CD14-positive monocyte (primary cell): ENCODE measurements at regions not wholly inside any gene's neighbourhood (a gene's known extent, or its start where the extent isn't known, plus 50 kb on each side); places are given as distances from the start of the nearest gene placed in this dataset.

Experiments
- DNase-seq, 3 donors: peaks; one replicate each; pipeline ENCODE4 v3.0.0-alpha.2; 2011 to 2022
- H2AFZ ChIP-seq: 2 replicates; pipeline ENCODE4 v1.6.0; 2012; ENCODE audit warnings: mild to moderate bottlenecking, low read depth, low read length, inconsistent platforms; ENCODE audit not compliant: insufficient read depth, poor library complexity, severe bottlenecking
- H3K27ac ChIP-seq, 2 donors: 1 replicate in 1 of 2; 2 replicates in 1 of 2; pipeline ENCODE4 v1.5.1; 2012 to 2013; ENCODE audit warnings: low read length in 2 of 2, control low read depth in 1 of 2, inconsistent platforms in 1 of 2, low read depth in 1 of 2, mild to moderate bottlenecking in 1 of 2
- H3K27me3 ChIP-seq, 2 donors: one replicate each; pipeline versions ENCODE4 v1.6.0 to v1.6.1; 2011 to 2013; ENCODE audit warnings: low read length in 2 of 2; ENCODE audit not compliant: control insufficient read depth in 2 of 2, insufficient read depth in 2 of 2
- H3K36me3 ChIP-seq, 2 donors: replicated peaks in 1 of 2; 1 replicate in 1 of 2; 2 replicates in 1 of 2; pipeline versions ENCODE4 v1.5.1 to v1.6.1; 2012 to 2013; ENCODE audit warnings: low read length in 2 of 2, control low read depth in 1 of 2, inconsistent platforms in 1 of 2, mild to moderate bottlenecking in 1 of 2; ENCODE audit not compliant: insufficient read depth in 2 of 2, control insufficient read depth in 1 of 2
- H3K4me1 ChIP-seq, 2 donors: 1 replicate in 1 of 2; 2 replicates in 1 of 2; pipeline versions ENCODE4 v1.5.1 to v1.6.1; 2012 to 2013; ENCODE audit warnings: low read length in 2 of 2, control low read depth in 1 of 2, inconsistent platforms in 1 of 2, mild to moderate bottlenecking in 1 of 2, moderate library complexity in 1 of 2; ENCODE audit not compliant: insufficient read depth in 2 of 2, control insufficient read depth in 1 of 2
- H3K4me2 ChIP-seq: replicated peaks from 2 replicates; pipeline ENCODE3; 2012; ENCODE audit warnings: low read length, moderate library complexity, mild to moderate bottlenecking; ENCODE audit not compliant: poor library complexity, severe bottlenecking; ENCODE audit errors: extremely low read depth
- H3K4me3 ChIP-seq, 3 experiments: fragments of 200-600 bp in 1 of 3; sonication (generic) in 1 of 3; replicated peaks in 1 of 3; 1 replicate in 2 of 3; 2 replicates in 1 of 3; pipeline ENCODE4 v1.5.1; 2011 to 2013; ENCODE audit warnings: low read length in 3 of 3, mild to moderate bottlenecking in 3 of 3, control low read depth in 2 of 3, low read depth in 2 of 3, inconsistent platforms in 1 of 3, moderate library complexity in 1 of 3
- H3K79me2 ChIP-seq: 2 replicates; pipeline ENCODE4 v1.6.0; 2012; ENCODE audit warnings: mild to moderate bottlenecking, control low read depth, inconsistent platforms, low read length, moderate library complexity; ENCODE audit not compliant: insufficient read depth
- H3K9ac ChIP-seq: 2 replicates; pipeline ENCODE4 v1.6.0; 2017; ENCODE audit warnings: low read length, mild to moderate bottlenecking; ENCODE audit not compliant: insufficient read depth, poor library complexity, severe bottlenecking
- H3K9me3 ChIP-seq, 2 donors: replicated peaks in 1 of 2; 1 replicate in 1 of 2; 2 replicates in 1 of 2; pipeline versions ENCODE4 v1.5.1 to v1.6.1; 2012 to 2013; ENCODE audit warnings: low read length in 2 of 2, control low read depth in 1 of 2; ENCODE audit not compliant: control insufficient read depth in 1 of 2, insufficient read depth in 1 of 2
- H4K20me1 ChIP-seq: 2 replicates; pipeline ENCODE4 v1.6.0; 2012; ENCODE audit warnings: mild to moderate bottlenecking, low read length, control low read depth, moderate library complexity; ENCODE audit not compliant: insufficient read depth
- H3K27ac Mint-ChIP-seq, 7 donors: one replicate each; pipeline ENCODE4 v1.8.0; 2020; ENCODE audit warnings: mild to moderate bottlenecking in 7 of 7, mixed read lengths in 7 of 7, moderate library complexity in 6 of 7, inconsistent platforms in 2 of 7
- H3K27me3 Mint-ChIP-seq, 3 donors: one replicate each; pipeline ENCODE4 v1.8.0; 2021 to 2022; ENCODE audit warnings: low read depth in 3 of 3, mild to moderate bottlenecking in 3 of 3, mixed read lengths in 3 of 3, moderate library complexity in 3 of 3, inconsistent platforms in 1 of 3
- H3K36me3 Mint-ChIP-seq, 2 donors: one replicate each; pipeline ENCODE4 v1.8.0; 2020; ENCODE audit warnings: mixed read lengths in 2 of 2, inconsistent platforms in 1 of 2, mild to moderate bottlenecking in 1 of 2
- H3K4me1 Mint-ChIP-seq: one replicate; pipeline ENCODE4 v1.8.0; 2020; ENCODE audit warnings: mild to moderate bottlenecking, mixed read lengths
- H3K4me3 Mint-ChIP-seq, 2 donors: one replicate each; pipeline ENCODE4 v1.8.0; 2020; ENCODE audit warnings: mild to moderate bottlenecking in 2 of 2, mixed read lengths in 2 of 2, moderate library complexity in 1 of 2
- H3K9me3 Mint-ChIP-seq, 7 donors: one replicate each; pipeline ENCODE4 v1.8.0; 2020 to 2022; ENCODE audit warnings: mixed read lengths in 7 of 7, mild to moderate bottlenecking in 6 of 7, moderate library complexity in 6 of 7, inconsistent platforms in 2 of 7
- WGBS: methylation state at CpG from one replicate; pipeline ENCODE4 v1.1.5; 2013; ENCODE audit warnings: missing lambda C conversion rate; ENCODE audit not compliant: insufficient coverage; 5-methylcytosine and 5-hydroxymethylcytosine counted together
- intact Hi-C, 2 donors: fragments of 100-400 bp; cut with micrococcal nuclease; formaldehyde crosslinking; loops; one replicate each; pipeline versions ENCODE4 v1.15.0 to v1.15.1; 2023
- TF ChIP-seq, protein P1 (sequence below): fragments of 200-600 bp; IDR thresholded peaks from one replicate; pipeline ENCODE4 v1.8.0; 2022; ENCODE audit warnings: antibody characterized with exemption, mild to moderate bottlenecking

DNA sequence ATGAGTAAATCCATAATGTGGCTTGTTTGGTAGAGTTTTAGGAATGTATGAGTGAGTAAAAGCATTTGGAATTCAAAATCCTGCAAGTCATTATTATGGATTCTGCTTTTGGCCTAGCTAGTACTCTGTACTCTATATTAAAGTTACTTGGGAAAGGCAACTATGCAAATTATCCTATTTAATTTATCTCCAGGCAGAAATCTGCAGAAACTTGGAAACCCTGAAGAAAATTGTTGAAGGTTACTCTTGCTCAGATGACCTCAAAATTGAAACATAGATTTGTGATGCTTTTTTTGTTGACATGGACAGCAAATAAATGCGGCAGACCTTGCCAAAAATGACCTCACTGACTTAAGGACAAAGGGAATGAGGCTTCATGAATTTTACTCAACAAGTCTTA is 477.1 kb upstream of the EYS start:
- WGBS = no CpG with 5 or more reads among the region's 1 CpG
- no peak overlapping the region for H3K27ac Mint-ChIP-seq

GRCh38 chr6:66179361-66179760 is 472.3 kb upstream of the EYS start:
- no peak for DNase-seq

More for the DNA sequence above, 477.1 kb upstream of the EYS start:
- H3K4me3 ChIP-seq = no peak overlapping the region
- Mint-ChIP-seq H3K9me3 (peaks cover 0 to 7% (median 0%) of the 10 kb centered on the region in 7 donors), H3K4me3 (no peak overlapping the region), H3K36me3 (no peaks in the 10 kb centered on the region), H3K4me1 (no peaks in the 10 kb centered on the region), H3K27me3 (no peaks in the 10 kb centered on the region)
- no peaks in the 10 kb centered on the region for H3K27me3 ChIP-seq
- H3K79me2 ChIP-seq = no peaks in the 10 kb centered on the region
- no peak for DNase-seq
- intact Hi-C loops = no loop called here
- peaks cover 0 to 6% of the 10 kb centered on the region in 2 donors for H3K9me3 ChIP-seq
- no peak overlapping the region for H2AFZ ChIP-seq
- H3K9ac ChIP-seq = no peak overlapping the region
- TF ChIP-seq, protein P1, sequence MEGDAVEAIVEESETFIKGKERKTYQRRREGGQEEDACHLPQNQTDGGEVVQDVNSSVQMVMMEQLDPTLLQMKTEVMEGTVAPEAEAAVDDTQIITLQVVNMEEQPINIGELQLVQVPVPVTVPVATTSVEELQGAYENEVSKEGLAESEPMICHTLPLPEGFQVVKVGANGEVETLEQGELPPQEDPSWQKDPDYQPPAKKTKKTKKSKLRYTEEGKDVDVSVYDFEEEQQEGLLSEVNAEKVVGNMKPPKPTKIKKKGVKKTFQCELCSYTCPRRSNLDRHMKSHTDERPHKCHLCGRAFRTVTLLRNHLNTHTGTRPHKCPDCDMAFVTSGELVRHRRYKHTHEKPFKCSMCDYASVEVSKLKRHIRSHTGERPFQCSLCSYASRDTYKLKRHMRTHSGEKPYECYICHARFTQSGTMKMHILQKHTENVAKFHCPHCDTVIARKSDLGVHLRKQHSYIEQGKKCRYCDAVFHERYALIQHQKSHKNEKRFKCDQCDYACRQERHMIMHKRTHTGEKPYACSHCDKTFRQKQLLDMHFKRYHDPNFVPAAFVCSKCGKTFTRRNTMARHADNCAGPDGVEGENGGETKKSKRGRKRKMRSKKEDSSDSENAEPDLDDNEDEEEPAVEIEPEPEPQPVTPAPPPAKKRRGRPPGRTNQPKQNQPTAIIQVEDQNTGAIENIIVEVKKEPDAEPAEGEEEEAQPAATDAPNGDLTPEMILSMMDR = no peak
- H3K27ac ChIP-seq = no peak overlapping the region
- H3K4me2 ChIP-seq = no peak overlapping the region
- no peaks in the 10 kb centered on the region for H3K36me3 ChIP-seq
- H4K20me1 ChIP-seq = no peaks in the 10 kb centered on the region
- H3K4me1 ChIP-seq = no peaks in the 10 kb centered on the region

More at GRCh38 chr6:66179361-66179760, 472.3 kb upstream of the EYS start:
- Histone ChIP-seq H3K27ac (no peak overlapping the region), H3K9ac (no peak overlapping the region), H3K4me2 (no peak overlapping the region), H4K20me1 (no peaks in the 10 kb centered on the region), H3K4me3 (no peak overlapping the region), H3K27me3 (no peaks in the 10 kb centered on the region), H3K9me3 (peaks cover 2 to 10% of the 10 kb centered on the region in 2 donors), H3K36me3 (no peaks in the 10 kb centered on the region), H3K4me1 (no peaks in the 10 kb centered on the region), H2AFZ (no peak overlapping the region), H3K79me2 (no peaks in the 10 kb centered on the region)
- WGBS = 100% methylated on average over 1 of the region's 3 CpGs
- H3K36me3 Mint-ChIP-seq = no peaks in the 10 kb centered on the region
- intact Hi-C loops = no loop called here
- TF ChIP-seq, protein P1 = no peak
- peaks cover 0 to 7% (median 1%) of the 10 kb centered on the region in 7 donors for H3K9me3 Mint-ChIP-seq
- no peaks in the 10 kb centered on the region for H3K4me1 Mint-ChIP-seq
- H3K4me3 Mint-ChIP-seq = no peak overlapping the region
- H3K27me3 Mint-ChIP-seq = no peaks in the 10 kb centered on the region
- H3K27ac Mint-ChIP-seq = no peak overlapping the region
